Ectodermal cell (in vitro differentiated cells): ENCODE measurements at regions not wholly inside any gene's neighbourhood (a gene's known extent, or its start where the extent isn't known, plus 50 kb on each side); places are given as distances from the start of the nearest gene placed in this dataset.

Experiments used
- H3K27ac ChIP-seq: 2 replicates; pipeline ENCODE4 v1.7.0; 2013; ENCODE audit warnings: mild to moderate bottlenecking, low read depth, low read length; ENCODE audit not compliant: insufficient read depth, poor library complexity, severe bottlenecking
- H3K27me3 ChIP-seq: 2 replicates; pipeline ENCODE4 v1.7.0; 2013; ENCODE audit warnings: mild to moderate bottlenecking, low read length; ENCODE audit not compliant: insufficient read depth, control insufficient read depth, poor library complexity, severe bottlenecking
- H3K36me3 ChIP-seq: one replicate; pipeline ENCODE4 v1.7.0; 2013; ENCODE audit warnings: low read length; ENCODE audit not compliant: control insufficient read depth, insufficient read depth
- H3K4me1 ChIP-seq: one replicate; pipeline ENCODE4 v1.7.0; 2013; ENCODE audit warnings: low read length; ENCODE audit not compliant: control insufficient read depth, insufficient read depth
- H3K4me3 ChIP-seq: 2 replicates; pipeline ENCODE4 v1.7.0; 2013; ENCODE audit warnings: low read depth, low read length, control low read depth; ENCODE audit not compliant: insufficient read depth
- H3K9me3 ChIP-seq: 2 replicates; pipeline ENCODE4 v1.7.0; 2013; ENCODE audit warnings: mild to moderate bottlenecking, low read length, moderate library complexity; ENCODE audit not compliant: control insufficient read depth
- WGBS, 2 experiments: methylation state at CpG; one replicate each; pipeline ENCODE4 v1.1.7; 2013; ENCODE audit warnings: missing lambda C conversion rate in 2 of 2; 5-methylcytosine and 5-hydroxymethylcytosine counted together

DNA sequence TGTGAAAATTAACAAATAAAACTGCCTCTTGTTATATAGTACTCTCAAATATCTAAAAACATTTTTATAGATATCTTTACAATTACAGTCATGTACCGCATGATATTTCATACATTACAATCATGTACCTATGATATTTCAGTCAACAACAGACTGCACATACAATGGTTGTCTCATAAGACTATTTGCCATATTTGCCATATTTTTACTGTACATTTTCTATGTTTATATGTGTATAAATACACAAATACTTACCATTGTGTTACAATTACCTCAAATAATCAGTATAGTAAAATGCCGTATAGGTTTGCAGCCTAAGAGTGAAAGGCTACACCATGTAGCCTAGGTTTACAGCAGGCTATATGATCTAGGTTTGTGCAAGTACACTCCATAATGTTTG is 336.0 kb upstream of the PCDH15 start:
- Histone ChIP-seq H3K27ac (no peak overlapping the region), H3K4me3 (no peak overlapping the region), H3K36me3 (no peaks in the 10 kb centered on the region), H3K4me1 (no peaks in the 10 kb centered on the region), H3K27me3 (no peaks in the 10 kb centered on the region), H3K9me3 (no peaks in the 10 kb centered on the region)
- 89 to 100% methylated on average over 2 of the region's 2 CpGs for WGBS, 2 experiments

DNA sequence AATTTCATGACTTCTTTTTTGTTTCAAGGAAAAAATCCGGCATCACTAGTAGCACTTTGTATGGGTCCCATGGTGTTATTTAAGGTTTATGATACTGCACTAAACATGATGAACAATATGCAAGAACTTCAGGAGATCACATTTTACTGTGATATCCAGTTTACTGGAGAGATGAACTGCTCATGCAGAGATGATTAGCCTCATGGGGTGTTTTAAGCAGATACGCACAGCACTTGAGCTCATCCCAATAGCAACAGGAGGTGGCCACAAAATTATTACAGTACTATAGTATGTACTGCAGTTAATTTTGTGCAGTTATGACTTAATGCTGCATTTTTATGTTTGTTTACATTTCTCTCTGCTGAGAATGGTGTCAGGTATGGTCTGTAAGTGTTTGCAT is 303.7 kb upstream of the PCDH15 start:
- Histone ChIP-seq H3K4me3 (no peak overlapping the region), H3K27ac (no peak overlapping the region), H3K27me3 (no peaks in the 10 kb centered on the region), H3K9me3 (no peaks in the 10 kb centered on the region), H3K4me1 (no peaks in the 10 kb centered on the region), H3K36me3 (no peaks in the 10 kb centered on the region)
- WGBS, 2 experiments: 100% methylated on average over 1 to 2 of the region's 2 CpGs

DNA sequence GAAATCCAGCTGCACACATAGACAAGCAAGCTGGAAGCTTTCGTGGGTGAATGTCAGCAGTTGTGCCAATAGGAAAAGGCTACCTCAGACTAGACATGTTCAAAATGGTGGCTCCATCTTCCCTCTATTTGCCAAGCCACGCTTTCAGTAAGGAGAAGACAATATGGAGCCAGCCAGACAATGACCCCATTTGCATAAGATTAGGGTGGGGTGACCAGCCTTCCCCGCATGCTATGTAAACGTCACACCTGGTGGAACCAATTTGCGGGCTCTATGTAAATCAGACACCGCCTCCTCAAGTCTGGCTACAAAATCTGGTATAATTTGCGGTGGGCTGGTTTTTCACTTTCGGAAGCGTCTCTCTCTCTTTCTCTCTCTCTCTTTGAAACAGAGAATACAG is 297.4 kb upstream of the PCDH15 start:
- 91 to 94% methylated on average over 9 of the region's 9 CpGs for WGBS, 2 experiments
- H3K9me3 ChIP-seq: no peaks in the 10 kb centered on the region

DNA sequence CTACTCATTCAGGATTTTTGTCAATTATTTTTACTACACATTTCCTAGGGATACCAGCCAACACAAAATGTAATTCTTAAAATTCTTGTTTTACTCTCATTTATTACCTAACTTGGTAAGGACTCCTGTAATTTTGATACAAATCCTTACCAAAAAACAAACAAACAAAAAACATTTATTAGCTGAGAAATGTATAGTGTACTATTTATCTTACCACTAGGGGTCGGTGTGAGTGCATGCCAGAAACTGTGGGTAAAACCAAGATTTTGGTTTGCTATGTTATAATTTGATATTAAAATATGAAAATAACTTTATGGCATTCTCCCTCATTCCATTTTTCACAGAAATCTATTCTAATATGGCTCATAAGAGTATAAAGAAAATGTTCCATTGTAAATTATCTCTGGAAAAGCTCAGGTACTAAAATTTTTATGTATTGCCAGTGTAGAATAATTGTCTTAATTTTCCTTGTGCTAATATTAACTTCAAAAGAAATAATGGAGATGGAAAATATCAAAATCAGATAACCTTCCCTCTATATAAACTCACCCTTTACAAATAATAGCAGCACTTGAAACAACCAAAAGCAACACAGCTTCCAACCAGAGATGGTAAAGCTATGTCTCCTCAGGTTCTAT is 290.8 kb upstream of the PCDH15 start:
- WGBS, 2 experiments: no CpG with 5 or more reads among the region's 1 CpG
- H3K27ac ChIP-seq: no peak overlapping the region
- no peaks in the 10 kb centered on the region for H3K9me3 ChIP-seq
- no peaks in the 10 kb centered on the region for H3K36me3 ChIP-seq
- no peaks in the 10 kb centered on the region for H3K27me3 ChIP-seq
- H3K4me1 ChIP-seq: no peaks in the 10 kb centered on the region
- no peak overlapping the region for H3K4me3 ChIP-seq

More for the DNA sequence above, 297.4 kb upstream of the PCDH15 start:
- Histone ChIP-seq H3K4me1 (no peaks in the 10 kb centered on the region), H3K27me3 (no peaks in the 10 kb centered on the region), H3K4me3 (no peak overlapping the region), H3K27ac (no peak overlapping the region), H3K36me3 (no peaks in the 10 kb centered on the region)

DNA sequence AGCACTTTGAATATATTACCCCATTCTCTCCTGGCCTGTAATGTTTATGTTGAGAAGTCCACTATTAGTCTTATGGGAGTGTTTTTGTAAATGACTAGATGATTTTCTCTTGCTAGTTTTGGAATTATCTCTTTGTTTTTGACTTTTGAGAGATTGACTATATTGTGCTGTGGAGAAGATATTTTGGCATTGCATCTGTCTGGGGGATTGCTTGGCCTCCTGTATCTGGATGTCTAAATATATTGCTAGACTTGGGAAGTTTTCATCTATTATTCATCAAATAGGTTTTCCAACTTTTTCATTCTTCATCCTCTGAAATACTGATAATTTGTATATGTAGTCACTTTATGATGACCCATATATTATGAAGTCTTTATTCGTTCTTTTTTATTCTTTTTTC is 277.1 kb upstream of the PCDH15 start:
- Histone ChIP-seq H3K4me3 (no peak overlapping the region), H3K27ac (no peak overlapping the region), H3K9me3 (no peaks in the 10 kb centered on the region), H3K4me1 (no peaks in the 10 kb centered on the region), H3K36me3 (no peaks in the 10 kb centered on the region), H3K27me3 (no peaks in the 10 kb centered on the region)
- 88% methylated on average over 1 of the region's 1 CpG; no CpG with 5 or more reads in 1 of the 2 experiments for WGBS, 2 experiments

DNA sequence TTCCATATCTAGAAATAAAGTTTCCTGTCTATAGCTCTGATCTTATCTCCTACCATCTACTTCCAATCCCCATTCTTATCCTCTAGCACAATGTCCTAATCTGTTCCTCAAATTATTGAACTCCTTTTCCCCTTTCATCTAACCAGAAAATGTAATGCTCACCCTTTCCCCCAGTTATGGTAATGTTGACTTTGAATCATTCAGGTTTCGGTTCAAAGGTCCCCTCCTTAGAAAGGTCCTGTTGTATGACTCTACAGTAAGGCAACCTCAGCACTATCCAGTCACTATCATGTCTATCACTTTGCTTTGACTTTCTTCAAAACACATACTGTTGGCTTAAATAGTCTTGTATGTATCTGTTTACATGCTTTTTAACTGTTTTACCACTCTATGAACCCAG is 264.2 kb upstream of the PCDH15 start:
- Histone ChIP-seq H3K27ac (no peak overlapping the region), H3K4me3 (no peak overlapping the region), H3K9me3 (no peaks in the 10 kb centered on the region), H3K36me3 (no peaks in the 10 kb centered on the region), H3K4me1 (no peaks in the 10 kb centered on the region), H3K27me3 (no peaks in the 10 kb centered on the region)
- 71 to 83% methylated on average over 1 of the region's 1 CpG for WGBS, 2 experiments

DNA sequence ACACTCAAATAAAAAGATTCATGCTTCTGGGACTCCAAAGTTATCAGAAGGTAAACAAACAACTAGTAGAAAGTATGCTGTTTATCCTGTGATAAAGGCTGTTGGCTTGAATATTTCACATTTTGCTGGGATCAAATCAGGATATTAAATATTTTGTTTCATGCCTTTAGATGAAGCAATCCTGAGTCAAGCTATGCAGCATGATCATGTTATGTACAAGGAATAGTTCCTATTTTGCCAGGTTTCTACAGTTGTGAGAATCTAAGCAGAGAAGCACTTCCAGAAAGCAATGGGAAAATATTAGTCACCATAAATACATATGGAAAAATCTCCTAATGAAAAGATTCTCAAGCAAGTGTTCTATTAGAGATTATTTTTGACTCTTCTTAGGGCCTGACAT is 262.8 kb upstream of the PCDH15 start:
- Histone ChIP-seq H3K9me3 (no peaks in the 10 kb centered on the region), H3K27ac (no peak overlapping the region), H3K4me3 (no peak overlapping the region), H3K36me3 (no peaks in the 10 kb centered on the region), H3K27me3 (no peaks in the 10 kb centered on the region), H3K4me1 (no peaks in the 10 kb centered on the region)

DNA sequence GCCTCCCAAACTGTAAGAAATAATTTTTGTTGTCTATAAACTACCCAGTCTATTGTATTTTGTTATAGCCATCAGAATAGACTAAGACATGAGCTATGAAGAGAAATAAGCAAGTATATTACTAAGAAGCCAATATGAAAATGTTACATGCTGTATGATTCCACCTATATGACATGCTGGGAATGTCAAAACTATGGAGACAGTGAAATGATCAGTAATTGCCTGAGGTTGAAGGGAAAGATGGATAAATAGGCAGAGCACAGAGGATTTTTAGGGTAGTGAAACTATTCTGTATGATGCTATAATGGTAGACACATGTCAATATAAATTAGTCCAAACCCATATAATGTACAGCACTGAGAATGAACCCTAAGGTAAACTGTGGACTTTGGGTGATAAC is 261.3 kb upstream of the PCDH15 start:
- H3K27ac ChIP-seq: no peak overlapping the region
- H3K4me3 ChIP-seq: no peak overlapping the region
- H3K27me3 ChIP-seq: no peaks in the 10 kb centered on the region
- H3K4me1 ChIP-seq: no peaks in the 10 kb centered on the region
- no peaks in the 10 kb centered on the region for H3K36me3 ChIP-seq
- H3K9me3 ChIP-seq: no peaks in the 10 kb centered on the region

DNA sequence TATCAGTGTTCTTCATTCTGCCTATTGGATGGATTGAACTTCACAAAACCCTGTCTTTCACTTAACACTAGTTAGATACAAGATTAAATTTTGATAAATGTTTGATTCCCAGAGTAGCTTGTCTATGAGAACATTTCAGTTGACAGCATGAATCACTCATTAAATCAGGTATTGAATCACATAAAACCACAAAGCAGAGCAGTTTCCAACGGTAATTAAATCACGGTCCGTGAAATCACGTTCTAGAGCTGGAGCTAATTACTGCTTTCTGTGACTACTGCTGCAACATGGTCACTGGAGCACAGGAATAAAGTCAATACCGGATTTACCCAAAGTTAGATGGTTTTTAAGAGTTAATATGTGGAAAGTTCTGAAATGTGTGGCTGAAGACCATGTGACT is 257.8 kb upstream of the PCDH15 start:
- 95 to 96% methylated on average over 5 of the region's 5 CpGs for WGBS, 2 experiments
- Histone ChIP-seq H3K36me3 (no peaks in the 10 kb centered on the region), H3K9me3 (no peaks in the 10 kb centered on the region), H3K27ac (no peak overlapping the region), H3K27me3 (no peaks in the 10 kb centered on the region), H3K4me3 (no peak overlapping the region), H3K4me1 (no peaks in the 10 kb centered on the region)

DNA sequence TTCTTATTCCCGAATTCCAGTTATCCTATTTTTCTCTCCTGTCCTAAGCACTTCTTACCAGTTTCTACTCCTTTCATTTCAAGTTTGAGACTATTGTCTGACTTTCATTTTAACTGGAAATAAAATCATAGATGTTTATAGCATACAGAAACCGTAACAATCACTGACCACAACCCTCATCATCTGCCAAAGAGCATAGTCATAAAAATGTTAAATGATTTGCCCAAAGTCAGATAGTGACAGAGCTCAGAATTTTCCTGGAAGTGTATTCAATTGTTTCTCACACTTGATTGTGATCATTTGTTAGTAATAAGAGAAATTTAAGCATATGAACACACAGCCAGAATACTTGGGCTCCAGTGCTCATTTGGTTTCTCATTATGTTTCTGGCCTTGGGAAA is 250.5 kb upstream of the PCDH15 start:
- Histone ChIP-seq H3K4me3 (no peak overlapping the region), H3K36me3 (no peaks in the 10 kb centered on the region), H3K4me1 (no peaks in the 10 kb centered on the region), H3K27me3 (no peaks in the 10 kb centered on the region), H3K9me3 (no peaks in the 10 kb centered on the region), H3K27ac (no peak overlapping the region)
- 94 to 100% methylated on average over 2 of the region's 2 CpGs for WGBS, 2 experiments
